ENCODE measurements at regions not wholly inside any gene's neighbourhood (a gene's known extent, or its start where the extent isn't known, plus 50 kb on each side); places are given as distances from the start of the nearest gene placed in this dataset.

DNA sequence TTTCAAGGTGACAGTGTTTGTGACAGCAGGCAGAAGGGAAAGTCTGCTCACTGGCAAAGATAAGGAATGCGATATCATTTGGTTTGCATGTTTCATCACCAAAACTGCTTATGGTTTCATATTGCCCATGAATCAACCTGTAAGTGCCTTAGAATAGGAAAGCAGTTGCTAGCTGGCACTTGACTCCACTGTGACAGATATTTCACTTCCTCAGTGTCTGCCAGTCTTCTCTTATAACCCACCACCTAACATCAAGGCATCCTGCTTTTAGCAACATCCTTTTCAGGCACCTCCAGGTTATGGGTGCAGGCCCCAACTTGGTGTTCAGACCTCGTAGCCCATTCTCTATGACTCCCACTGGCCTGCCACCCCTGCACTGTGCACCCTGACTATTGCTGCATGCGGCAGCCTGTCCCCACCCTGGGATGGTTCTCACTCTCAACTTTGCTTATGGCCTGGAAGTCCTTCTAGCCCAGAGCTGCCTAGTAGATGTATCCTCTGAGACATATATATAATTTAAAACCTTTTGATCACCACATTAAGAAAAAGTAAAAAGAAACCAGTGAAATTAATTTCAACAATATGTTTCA is 154.4 kb upstream of the RARB start:
- no peaks in the 10 kb centered on the region for H3K36me3 Mint-ChIP-seq (ENCODE audit: low read depth)
- ATAC-seq (no peak), DNase-seq (ENCODE audit: low spot score) (no peak)
- H3K27ac Mint-ChIP-seq: no peak overlapping the region
- H3K4me1 ChIP-seq (ENCODE audit: insufficient read depth): peaks cover 3% of the 10 kb centered on the region; the same call in 1 of the 2 replicates
- H2AFZ ChIP-seq: no peak overlapping the region
- no peaks in the 10 kb centered on the region for H3K4me1 Mint-ChIP-seq
- no peak overlapping the region for H3K4me3 Mint-ChIP-seq
- no peak overlapping the region for H3K4me3 ChIP-seq
- no peaks in the 10 kb centered on the region for H3F3A ChIP-seq (replicated peaks; ENCODE audit: low read depth)
- TF ChIP-seq NANOG (IDR thresholded peaks at IDR 0.05; ENCODE audit: borderline replicate concordance): no peak
- TF ChIP-seq, protein P1, sequence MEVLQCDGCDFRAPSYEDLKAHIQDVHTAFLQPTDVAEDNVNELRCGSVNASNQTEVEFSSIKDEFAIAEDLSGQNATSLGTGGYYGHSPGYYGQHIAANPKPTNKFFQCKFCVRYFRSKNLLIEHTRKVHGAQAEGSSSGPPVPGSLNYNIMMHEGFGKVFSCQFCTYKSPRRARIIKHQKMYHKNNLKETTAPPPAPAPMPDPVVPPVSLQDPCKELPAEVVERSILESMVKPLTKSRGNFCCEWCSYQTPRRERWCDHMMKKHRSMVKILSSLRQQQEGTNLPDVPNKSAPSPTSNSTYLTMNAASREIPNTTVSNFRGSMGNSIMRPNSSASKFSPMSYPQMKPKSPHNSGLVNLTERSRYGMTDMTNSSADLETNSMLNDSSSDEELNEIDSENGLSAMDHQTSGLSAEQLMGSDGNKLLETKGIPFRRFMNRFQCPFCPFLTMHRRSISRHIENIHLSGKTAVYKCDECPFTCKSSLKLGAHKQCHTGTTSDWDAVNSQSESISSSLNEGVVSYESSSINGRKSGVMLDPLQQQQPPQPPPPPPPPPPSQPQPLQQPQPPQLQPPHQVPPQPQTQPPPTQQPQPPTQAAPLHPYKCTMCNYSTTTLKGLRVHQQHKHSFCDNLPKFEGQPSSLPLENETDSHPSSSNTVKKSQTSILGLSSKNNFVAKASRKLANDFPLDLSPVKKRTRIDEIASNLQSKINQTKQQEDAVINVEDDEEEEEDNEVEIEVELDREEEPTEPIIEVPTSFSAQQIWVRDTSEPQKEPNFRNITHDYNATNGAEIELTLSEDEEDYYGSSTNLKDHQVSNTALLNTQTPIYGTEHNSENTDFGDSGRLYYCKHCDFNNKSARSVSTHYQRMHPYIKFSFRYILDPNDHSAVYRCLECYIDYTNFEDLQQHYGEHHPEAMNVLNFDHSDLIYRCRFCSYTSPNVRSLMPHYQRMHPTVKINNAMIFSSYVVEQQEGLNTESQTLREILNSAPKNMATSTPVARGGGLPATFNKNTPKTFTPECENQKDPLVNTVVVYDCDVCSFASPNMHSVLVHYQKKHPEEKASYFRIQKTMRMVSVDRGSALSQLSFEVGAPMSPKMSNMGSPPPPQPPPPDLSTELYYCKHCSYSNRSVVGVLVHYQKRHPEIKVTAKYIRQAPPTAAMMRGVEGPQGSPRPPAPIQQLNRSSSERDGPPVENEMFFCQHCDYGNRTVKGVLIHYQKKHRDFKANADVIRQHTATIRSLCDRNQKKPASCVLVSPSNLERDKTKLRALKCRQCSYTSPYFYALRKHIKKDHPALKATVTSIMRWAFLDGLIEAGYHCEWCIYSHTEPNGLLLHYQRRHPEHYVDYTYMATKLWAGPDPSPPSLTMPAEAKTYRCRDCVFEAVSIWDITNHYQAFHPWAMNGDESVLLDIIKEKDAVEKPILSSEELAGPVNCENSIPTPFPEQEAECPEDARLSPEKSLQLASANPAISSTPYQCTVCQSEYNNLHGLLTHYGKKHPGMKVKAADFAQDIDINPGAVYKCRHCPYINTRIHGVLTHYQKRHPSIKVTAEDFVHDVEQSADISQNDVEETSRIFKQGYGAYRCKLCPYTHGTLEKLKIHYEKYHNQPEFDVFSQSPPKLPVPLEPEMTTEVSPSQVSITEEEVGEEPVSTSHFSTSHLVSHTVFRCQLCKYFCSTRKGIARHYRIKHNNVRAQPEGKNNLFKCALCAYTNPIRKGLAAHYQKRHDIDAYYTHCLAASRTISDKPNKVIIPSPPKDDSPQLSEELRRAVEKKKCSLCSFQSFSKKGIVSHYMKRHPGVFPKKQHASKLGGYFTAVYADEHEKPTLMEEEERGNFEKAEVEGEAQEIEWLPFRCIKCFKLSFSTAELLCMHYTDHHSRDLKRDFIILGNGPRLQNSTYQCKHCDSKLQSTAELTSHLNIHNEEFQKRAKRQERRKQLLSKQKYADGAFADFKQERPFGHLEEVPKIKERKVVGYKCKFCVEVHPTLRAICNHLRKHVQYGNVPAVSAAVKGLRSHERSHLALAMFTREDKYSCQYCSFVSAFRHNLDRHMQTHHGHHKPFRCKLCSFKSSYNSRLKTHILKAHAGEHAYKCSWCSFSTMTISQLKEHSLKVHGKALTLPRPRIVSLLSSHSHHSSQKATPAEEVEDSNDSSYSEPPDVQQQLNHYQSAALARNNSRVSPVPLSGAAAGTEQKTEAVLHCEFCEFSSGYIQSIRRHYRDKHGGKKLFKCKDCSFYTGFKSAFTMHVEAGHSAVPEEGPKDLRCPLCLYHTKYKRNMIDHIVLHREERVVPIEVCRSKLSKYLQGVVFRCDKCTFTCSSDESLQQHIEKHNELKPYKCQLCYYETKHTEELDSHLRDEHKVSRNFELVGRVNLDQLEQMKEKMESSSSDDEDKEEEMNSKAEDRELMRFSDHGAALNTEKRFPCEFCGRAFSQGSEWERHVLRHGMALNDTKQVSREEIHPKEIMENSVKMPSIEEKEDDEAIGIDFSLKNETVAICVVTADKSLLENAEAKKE (CRISPR knock-in tag; IDR thresholded peaks at IDR 0.05): no peak
- TF ChIP-seq CREB1 (CRISPR knock-in tag; IDR thresholded peaks at IDR 0.05; ENCODE audit: low read depth): no peak
- TF ChIP-seq STAT1 (IDR thresholded peaks at IDR 0.05; ENCODE audit: unreplicated experiment): no peak
- no peak for TF ChIP-seq JUNB (IDR thresholded peaks at IDR 0.05; ENCODE audit: unreplicated experiment)
- TF ChIP-seq ZNF331 (CRISPR knock-in tag; IDR thresholded peaks at IDR 0.05; ENCODE audit: low read depth): no peak
- no peak for TF ChIP-seq ZNF114 (CRISPR knock-in tag; IDR thresholded peaks at IDR 0.05)
- TF ChIP-seq POLR2AphosphoS5 (IDR thresholded peaks at IDR 0.05; ENCODE audit: low read depth): no peak
- TF ChIP-seq, protein P2, sequence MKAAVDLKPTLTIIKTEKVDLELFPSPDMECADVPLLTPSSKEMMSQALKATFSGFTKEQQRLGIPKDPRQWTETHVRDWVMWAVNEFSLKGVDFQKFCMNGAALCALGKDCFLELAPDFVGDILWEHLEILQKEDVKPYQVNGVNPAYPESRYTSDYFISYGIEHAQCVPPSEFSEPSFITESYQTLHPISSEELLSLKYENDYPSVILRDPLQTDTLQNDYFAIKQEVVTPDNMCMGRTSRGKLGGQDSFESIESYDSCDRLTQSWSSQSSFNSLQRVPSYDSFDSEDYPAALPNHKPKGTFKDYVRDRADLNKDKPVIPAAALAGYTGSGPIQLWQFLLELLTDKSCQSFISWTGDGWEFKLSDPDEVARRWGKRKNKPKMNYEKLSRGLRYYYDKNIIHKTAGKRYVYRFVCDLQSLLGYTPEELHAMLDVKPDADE (IDR thresholded peaks at IDR 0.05): no peak
- no peak for TF ChIP-seq EZH2phosphoT487 (IDR thresholded peaks at IDR 0.05; ENCODE audit: unreplicated experiment)
- no peak for TF ChIP-seq EZH2 (IDR thresholded peaks at IDR 0.05; ENCODE audit: low read depth, unreplicated experiment)
- TF ChIP-seq, protein P3, sequence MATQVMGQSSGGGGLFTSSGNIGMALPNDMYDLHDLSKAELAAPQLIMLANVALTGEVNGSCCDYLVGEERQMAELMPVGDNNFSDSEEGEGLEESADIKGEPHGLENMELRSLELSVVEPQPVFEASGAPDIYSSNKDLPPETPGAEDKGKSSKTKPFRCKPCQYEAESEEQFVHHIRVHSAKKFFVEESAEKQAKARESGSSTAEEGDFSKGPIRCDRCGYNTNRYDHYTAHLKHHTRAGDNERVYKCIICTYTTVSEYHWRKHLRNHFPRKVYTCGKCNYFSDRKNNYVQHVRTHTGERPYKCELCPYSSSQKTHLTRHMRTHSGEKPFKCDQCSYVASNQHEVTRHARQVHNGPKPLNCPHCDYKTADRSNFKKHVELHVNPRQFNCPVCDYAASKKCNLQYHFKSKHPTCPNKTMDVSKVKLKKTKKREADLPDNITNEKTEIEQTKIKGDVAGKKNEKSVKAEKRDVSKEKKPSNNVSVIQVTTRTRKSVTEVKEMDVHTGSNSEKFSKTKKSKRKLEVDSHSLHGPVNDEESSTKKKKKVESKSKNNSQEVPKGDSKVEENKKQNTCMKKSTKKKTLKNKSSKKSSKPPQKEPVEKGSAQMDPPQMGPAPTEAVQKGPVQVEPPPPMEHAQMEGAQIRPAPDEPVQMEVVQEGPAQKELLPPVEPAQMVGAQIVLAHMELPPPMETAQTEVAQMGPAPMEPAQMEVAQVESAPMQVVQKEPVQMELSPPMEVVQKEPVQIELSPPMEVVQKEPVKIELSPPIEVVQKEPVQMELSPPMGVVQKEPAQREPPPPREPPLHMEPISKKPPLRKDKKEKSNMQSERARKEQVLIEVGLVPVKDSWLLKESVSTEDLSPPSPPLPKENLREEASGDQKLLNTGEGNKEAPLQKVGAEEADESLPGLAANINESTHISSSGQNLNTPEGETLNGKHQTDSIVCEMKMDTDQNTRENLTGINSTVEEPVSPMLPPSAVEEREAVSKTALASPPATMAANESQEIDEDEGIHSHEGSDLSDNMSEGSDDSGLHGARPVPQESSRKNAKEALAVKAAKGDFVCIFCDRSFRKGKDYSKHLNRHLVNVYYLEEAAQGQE (IDR thresholded peaks at IDR 0.05; ENCODE audit: unreplicated experiment): no peak
- TF ChIP-seq, protein P4, sequence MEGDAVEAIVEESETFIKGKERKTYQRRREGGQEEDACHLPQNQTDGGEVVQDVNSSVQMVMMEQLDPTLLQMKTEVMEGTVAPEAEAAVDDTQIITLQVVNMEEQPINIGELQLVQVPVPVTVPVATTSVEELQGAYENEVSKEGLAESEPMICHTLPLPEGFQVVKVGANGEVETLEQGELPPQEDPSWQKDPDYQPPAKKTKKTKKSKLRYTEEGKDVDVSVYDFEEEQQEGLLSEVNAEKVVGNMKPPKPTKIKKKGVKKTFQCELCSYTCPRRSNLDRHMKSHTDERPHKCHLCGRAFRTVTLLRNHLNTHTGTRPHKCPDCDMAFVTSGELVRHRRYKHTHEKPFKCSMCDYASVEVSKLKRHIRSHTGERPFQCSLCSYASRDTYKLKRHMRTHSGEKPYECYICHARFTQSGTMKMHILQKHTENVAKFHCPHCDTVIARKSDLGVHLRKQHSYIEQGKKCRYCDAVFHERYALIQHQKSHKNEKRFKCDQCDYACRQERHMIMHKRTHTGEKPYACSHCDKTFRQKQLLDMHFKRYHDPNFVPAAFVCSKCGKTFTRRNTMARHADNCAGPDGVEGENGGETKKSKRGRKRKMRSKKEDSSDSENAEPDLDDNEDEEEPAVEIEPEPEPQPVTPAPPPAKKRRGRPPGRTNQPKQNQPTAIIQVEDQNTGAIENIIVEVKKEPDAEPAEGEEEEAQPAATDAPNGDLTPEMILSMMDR (conservative IDR thresholded peaks at IDR 0.05; ENCODE audit: low read depth in 2 of 2): no peak
- H3K9me2 ChIP-seq (ENCODE audit: insufficient read depth): 0 out of 2 replicates have a peak, but pooled peaks cover 5% of the 10 kb centered on the region
- H3K27me3 ChIP-seq (ENCODE audit: insufficient read depth): no peaks in the 10 kb centered on the region
- no peaks in the 10 kb centered on the region for H3K79me2 ChIP-seq (replicated peaks; ENCODE audit: insufficient read depth)
- no peaks in the 10 kb centered on the region for H3K9me3 Mint-ChIP-seq
- no peaks in the 10 kb centered on the region for H3K36me3 ChIP-seq (ENCODE audit: insufficient read depth)
- no peaks in the 10 kb centered on the region for H4K20me1 ChIP-seq (replicated peaks; ENCODE audit: insufficient read depth)
- no peak overlapping the region for H3K27ac ChIP-seq (ENCODE audit: low read depth)
- no peak overlapping the region for H3K4me2 ChIP-seq
- H3K27me3 Mint-ChIP-seq (ENCODE audit: insufficient read depth, low read depth, poor library complexity): no peaks in the 10 kb centered on the region
